Epithelial cell of proximal tubule (primary cell): ENCODE measurements at regions not wholly inside any gene's neighbourhood (a gene's known extent, or its start where the extent isn't known, plus 50 kb on each side); places are given as distances from the start of the nearest gene placed in this dataset.
"Not testable (repeated sequence)": the region's sequence is repeated elsewhere in the genome, so short reads cannot be mapped to it uniquely, and the experiment has no call there.

Experiments used
- DNase-seq: peaks from one replicate; pipeline ENCODE4 v3.0.0-alpha.2; 2011; ENCODE audit warnings: low read depth
- H3K4me3 ChIP-seq: 2 replicates; pipeline ENCODE4 v1.5.1; 2011; ENCODE audit warnings: low read depth, mild to moderate bottlenecking, low read length
- CTCF ChIP-seq: conservative IDR thresholded peaks from 2 replicates; pipeline ENCODE4 v1.5.1; 2012; ENCODE audit warnings: low read depth, mild to moderate bottlenecking, low read length

GRCh38 chr11:114949614-114950351 lies 271.5 kb downstream of the NXPE2 start:
- H3K4me3 ChIP-seq: no peak overlapping the region
- no peak for TF ChIP-seq CTCF
- no peak for DNase-seq

DNA sequence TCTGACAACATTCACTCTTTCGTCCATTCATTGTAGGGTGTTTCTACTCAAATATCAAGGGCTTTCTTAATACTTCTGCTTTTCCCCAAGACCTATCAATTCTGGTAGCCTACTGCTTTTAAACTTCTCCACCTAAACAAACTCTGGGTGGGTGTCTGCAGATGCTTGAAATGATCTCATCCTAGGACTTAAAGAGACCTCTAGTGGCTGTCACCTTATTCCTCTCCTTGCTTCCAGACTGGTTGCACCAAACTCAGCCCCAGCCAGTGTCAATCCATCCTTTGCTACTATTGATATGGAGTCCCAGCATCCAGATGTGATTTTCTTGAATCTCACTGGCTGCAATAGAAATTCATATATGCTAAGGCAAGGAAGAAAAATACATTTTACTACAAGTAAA lies 274.7 kb downstream of the NXPE2 start:
- H3K4me3 ChIP-seq: no peak overlapping the region
- no peak for DNase-seq
- no peak for TF ChIP-seq CTCF

DNA sequence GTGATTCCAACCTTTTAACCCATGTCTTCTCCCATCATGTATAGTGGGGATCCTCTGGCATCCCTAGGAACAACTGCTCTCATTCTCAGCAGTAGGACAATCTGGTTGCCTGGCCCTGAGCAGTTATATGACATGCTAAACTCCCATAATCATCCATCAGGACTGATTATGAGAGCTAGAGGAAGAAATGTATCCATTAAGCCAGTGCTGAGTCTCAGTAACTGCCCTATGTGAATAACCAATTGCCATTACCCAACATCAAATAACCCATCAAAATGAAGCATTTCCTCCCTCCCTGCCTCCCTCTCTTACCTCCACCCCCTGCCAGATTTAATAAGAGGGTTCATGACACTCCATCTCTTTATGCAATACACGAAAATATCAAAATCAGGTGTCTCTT lies 277.6 kb downstream of the NXPE2 start:
- no peak overlapping the region for H3K4me3 ChIP-seq
- no peak for TF ChIP-seq CTCF
- no peak for DNase-seq

DNA sequence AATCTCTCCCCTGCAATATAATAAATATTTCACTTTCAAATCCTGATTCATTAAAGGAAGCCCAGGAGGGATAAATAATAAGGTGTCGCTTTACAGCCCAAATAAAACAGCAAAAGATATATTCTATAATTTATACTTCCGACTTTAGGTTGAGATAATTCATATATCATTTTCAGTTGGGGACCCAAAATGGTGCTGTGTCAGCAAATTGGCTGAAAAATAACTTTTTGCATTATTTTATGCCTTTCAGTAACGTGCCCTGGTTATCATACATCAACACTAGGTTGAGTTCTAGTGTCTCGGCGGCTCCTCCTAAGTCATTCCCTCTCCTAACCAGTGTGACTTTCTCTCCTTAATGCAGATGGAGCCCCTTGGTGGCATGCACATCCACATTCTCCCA lies 278.2 kb downstream of the NXPE2 start:
- H3K4me3 ChIP-seq: no peak overlapping the region
- no peak for DNase-seq

GRCh38 chr11:114959953-114960505 lies 281.7 kb downstream of the NXPE2 start:
- no peak overlapping the region for H3K4me3 ChIP-seq
- DNase-seq: no peak
- TF ChIP-seq CTCF: no peak

More for the DNA sequence above, 278.2 kb downstream of the NXPE2 start:
- TF ChIP-seq CTCF: no peak

DNA sequence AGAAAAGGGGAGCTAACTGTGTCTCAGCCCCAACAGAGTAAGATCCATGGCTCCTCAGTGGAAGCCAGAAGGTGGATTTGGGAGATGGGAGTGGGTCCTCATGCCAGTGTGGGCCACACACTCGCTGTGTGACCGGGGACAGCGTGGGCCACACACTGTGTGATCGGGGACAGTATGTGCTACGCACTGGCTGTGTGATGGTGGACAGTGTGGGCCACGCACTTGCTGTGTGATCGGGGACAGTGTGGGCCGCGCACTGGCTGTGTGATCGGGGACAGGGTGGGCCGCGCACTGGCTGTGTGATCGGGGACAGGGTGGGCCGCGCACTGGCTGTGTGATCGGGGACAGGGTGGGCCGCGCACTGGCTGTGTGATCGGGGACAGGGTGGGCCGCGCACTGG lies 282.5 kb downstream of the NXPE2 start:
- not testable (repeated sequence) for H3K4me3 ChIP-seq, DNase-seq

DNA sequence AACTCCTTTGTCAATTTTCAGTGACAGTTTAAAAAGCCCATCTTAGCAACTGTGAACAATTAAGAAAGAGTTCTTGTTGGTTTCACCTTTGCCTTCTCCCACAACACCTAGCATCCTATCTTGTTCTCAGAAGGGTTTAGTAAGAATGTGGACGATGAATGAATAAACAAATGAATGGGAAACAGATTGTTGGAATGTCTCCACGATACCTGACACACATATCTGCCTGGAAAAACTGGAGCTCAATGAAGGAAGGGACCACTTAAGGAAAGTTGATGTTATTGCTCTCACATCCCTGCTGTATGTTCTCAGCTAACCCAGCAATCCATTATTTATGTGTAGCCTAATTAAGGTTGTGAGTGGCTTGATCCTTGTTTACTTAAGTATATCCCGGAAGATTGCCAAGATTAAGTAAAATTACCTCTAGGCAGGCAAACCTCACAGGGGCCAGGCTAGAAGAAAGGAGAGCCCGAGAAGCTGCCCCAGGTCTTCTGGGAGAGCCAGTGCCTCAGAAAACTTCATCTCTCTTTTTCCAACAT lies 286.4 kb downstream of the NXPE2 start:
- no peak for DNase-seq
- TF ChIP-seq CTCF: no peak
- no peak overlapping the region for H3K4me3 ChIP-seq
